Mucosa of rectum (tissue), 2 donors: ENCODE measurements at regions not wholly inside any gene's neighbourhood (a gene's known extent, or its start where the extent isn't known, plus 50 kb on each side); places are given as distances from the start of the nearest gene placed in this dataset.
A peak's percentile ranks its signal among the peaks of the same experiment; 100 is the strongest.

Experiments
- H3K27ac ChIP-seq, 2 donors: one replicate each; pipeline ENCODE4 v1.7.0; 2013; ENCODE audit warnings: inconsistent platforms in 2 of 2, low read depth in 2 of 2, low read length in 2 of 2
- H3K27me3 ChIP-seq, 2 donors: one replicate each; pipeline ENCODE4 v1.7.0; 2013; ENCODE audit warnings: low read length in 2 of 2; ENCODE audit not compliant: control insufficient read depth in 2 of 2, insufficient read depth in 2 of 2
- H3K36me3 ChIP-seq, 2 donors: one replicate each; pipeline ENCODE4 v1.7.0; 2013; ENCODE audit warnings: low read length in 2 of 2; ENCODE audit not compliant: control insufficient read depth in 2 of 2, insufficient read depth in 2 of 2
- H3K4me1 ChIP-seq, 2 donors: one replicate each; pipeline ENCODE4 v1.7.0; 2013; ENCODE audit warnings: low read length in 2 of 2, mild to moderate bottlenecking in 1 of 2; ENCODE audit not compliant: control insufficient read depth in 2 of 2, insufficient read depth in 2 of 2
- H3K4me3 ChIP-seq, 2 donors: one replicate each; pipeline ENCODE4 v1.7.0; 2013; ENCODE audit warnings: low read length in 2 of 2
- H3K9ac ChIP-seq, 2 donors: one replicate each; pipeline ENCODE4 v1.7.0; 2013; ENCODE audit warnings: low read length in 2 of 2, low read depth in 1 of 2, mild to moderate bottlenecking in 1 of 2
- H3K9me3 ChIP-seq, 2 donors: one replicate each; pipeline ENCODE4 v1.7.0; 2013; ENCODE audit warnings: low read length in 2 of 2; ENCODE audit not compliant: control insufficient read depth in 2 of 2
- donor health status: healthy.
- donor health status: Normal muscosa, but diverticular disease.

DNA sequence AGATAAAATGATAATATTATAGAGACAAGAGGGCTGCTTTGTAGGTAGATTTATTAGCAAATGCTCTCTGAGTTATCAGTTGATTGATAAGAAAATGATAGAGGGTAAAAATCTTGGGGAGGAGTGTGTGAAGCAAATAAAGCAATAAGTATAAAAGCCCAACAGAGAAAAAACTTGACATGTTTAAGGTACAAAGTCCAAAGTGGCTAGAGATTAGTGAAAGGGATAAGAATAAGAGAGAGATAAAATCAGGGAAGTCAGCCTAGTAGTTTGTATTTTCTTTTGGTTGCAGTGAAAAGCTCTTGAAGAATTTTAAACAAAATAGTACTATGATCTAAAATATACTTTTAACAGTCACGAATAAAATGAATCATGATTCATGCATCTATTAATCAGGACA lies 246.2 kb upstream of the LRIG3 start:
- no peak overlapping the region for H3K9ac ChIP-seq
- no peaks in the 10 kb centered on the region for H3K36me3 ChIP-seq
- no peaks in the 10 kb centered on the region for H3K27me3 ChIP-seq
- no peak overlapping the region for H3K27ac ChIP-seq
- no peaks in the 10 kb centered on the region for H3K9me3 ChIP-seq
- peak overlapping the region in 1 of 2 donors; percentile 5 for H3K4me3 ChIP-seq
- H3K4me1 ChIP-seq = peaks cover 0 to 13% of the 10 kb centered on the region in 2 donors

DNA sequence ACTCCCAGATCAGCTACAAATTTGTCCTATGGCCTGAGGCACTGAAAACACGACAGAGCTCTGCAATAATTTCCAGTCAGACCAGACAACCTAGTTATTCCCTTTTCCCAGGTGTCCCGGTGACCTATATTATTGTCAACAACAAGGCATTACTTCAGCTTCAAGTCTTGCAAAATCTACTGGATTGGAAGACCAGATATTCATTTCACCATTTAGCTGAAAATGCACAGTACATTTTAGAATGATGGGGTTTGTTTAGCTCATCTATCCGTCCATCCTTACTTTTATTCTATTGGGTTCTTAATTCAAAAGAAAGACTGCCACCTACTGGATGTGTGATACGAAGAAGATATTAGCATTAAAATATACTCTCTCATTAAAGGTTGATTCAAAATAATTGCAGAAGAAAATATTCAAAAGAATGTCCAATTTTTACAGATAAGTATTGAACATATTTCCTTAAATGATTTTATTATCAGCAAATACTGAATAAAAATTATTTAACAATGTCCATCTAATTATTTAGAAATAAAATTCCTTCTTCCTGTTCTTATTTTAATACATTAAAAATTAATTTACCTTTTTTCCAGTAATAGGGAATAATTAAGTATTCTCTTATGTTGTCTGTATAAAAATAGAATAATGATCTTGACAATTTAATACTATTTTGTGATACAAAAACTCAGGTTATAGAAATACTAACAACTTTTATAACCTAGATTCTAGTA lies 244.9 kb upstream of the LRIG3 start:
- H3K4me3 ChIP-seq = no peak overlapping the region
- peaks cover 0 to 13% of the 10 kb centered on the region in 2 donors for H3K4me1 ChIP-seq
- no peaks in the 10 kb centered on the region for H3K9me3 ChIP-seq

DNA sequence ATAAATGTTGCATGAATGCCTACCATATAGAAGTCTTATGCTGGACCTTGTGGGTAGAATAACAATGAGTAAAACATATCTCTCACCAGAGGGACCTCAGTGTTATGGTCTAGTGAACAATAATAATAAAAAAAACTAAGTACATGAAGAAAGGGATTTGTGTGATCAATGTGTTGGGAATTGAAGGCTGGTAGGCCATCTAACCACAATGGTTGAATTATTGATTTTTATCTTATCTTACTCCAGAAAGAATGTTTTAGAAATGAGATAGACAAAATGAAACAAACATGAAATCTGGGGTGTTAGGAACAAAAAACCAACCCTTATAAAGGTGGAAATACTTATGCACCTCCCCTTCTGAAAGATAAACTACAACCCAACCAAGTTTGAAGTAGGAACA lies 243.9 kb upstream of the LRIG3 start:
- Histone ChIP-seq H3K27me3 (no peaks in the 10 kb centered on the region), H3K4me1 (peaks cover 0 to 13% of the 10 kb centered on the region in 2 donors), H3K9ac (no peak overlapping the region), H3K36me3 (no peaks in the 10 kb centered on the region), H3K9me3 (no peaks in the 10 kb centered on the region), H3K4me3 (no peak overlapping the region), H3K27ac (no peak overlapping the region)

More for the DNA sequence above, 244.9 kb upstream of the LRIG3 start:
- no peaks in the 10 kb centered on the region for H3K36me3 ChIP-seq
- H3K9ac ChIP-seq = no peak overlapping the region
- no peak overlapping the region for H3K27ac ChIP-seq
- H3K27me3 ChIP-seq = no peaks in the 10 kb centered on the region

- H3K9me3 ChIP-seq = no peaks in the 10 kb centered on the region
- no peaks in the 10 kb centered on the region for H3K36me3 ChIP-seq
- H3K4me1 ChIP-seq = no peaks in the 10 kb centered on the region
- H3K27me3 ChIP-seq = no peaks in the 10 kb centered on the region
- no peak overlapping the region for H3K27ac ChIP-seq
- H3K9ac ChIP-seq = no peak overlapping the region
- no peak overlapping the region for H3K4me3 ChIP-seq
Observed at GRCh38 chr12:59158681-59159080, 238.4 kb upstream of the LRIG3 start.

- H3K4me3 ChIP-seq = no peak overlapping the region
- H3K9ac ChIP-seq = no peak overlapping the region
- H3K27me3 ChIP-seq = no peaks in the 10 kb centered on the region
- H3K9me3 ChIP-seq = no peaks in the 10 kb centered on the region
- no peaks in the 10 kb centered on the region for H3K36me3 ChIP-seq
- H3K4me1 ChIP-seq = no peaks in the 10 kb centered on the region
- H3K27ac ChIP-seq = no peak overlapping the region
Observed at GRCh38 chr12:59158066-59158465, 237.8 kb upstream of the LRIG3 start.

DNA sequence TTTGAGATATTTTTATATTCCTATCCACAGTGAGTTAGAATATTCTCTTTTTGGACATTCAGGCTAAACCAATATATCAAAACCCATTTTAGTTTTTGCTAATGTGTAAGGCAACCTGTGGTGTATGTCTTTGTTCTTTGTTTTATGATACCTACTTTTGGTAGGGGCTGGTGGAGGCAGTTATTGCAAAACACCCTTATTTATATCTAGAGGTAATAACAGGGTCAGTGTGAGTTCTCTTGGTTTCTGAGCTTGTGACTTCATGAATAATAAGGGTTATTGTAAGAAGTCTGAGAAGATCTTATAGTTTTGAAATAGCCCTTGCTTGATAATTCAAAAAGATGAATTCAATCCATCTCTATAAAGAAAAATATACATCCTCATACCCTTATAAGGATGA lies 235.1 kb upstream of the LRIG3 start:
- Histone ChIP-seq H3K9ac (no peak overlapping the region), H3K4me3 (no peak overlapping the region), H3K36me3 (no peaks in the 10 kb centered on the region), H3K27me3 (no peaks in the 10 kb centered on the region), H3K27ac (no peak overlapping the region), H3K4me1 (no peaks in the 10 kb centered on the region), H3K9me3 (no peaks in the 10 kb centered on the region)

DNA sequence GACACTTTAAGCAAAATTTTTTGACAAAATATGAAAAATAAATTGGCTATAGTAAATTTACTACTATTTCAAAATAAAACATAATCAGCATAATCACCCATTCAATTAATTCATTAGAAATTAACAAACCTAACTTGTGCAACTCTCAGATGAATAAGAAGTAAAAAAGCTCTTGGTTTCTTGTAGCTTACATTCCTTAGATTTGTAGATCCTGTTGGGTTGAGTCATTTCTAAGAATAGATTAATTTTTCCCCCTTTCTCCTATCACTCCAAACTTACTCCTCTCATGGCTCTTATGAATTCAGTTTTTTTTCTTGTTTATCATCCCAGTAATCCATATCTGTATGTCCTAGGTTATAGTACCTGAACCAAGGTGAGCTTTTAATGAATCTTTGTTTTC lies 230.9 kb upstream of the LRIG3 start:
- Histone ChIP-seq H3K27me3 (no peaks in the 10 kb centered on the region), H3K4me1 (no peaks in the 10 kb centered on the region), H3K9me3 (no peaks in the 10 kb centered on the region), H3K27ac (no peak overlapping the region), H3K9ac (no peak overlapping the region), H3K4me3 (no peak overlapping the region), H3K36me3 (no peaks in the 10 kb centered on the region)

- no peaks in the 10 kb centered on the region for H3K4me1 ChIP-seq
- no peak overlapping the region for H3K4me3 ChIP-seq
- no peaks in the 10 kb centered on the region for H3K27me3 ChIP-seq
- H3K9ac ChIP-seq = no peak overlapping the region
- no peak overlapping the region for H3K27ac ChIP-seq
- no peaks in the 10 kb centered on the region for H3K9me3 ChIP-seq
- H3K36me3 ChIP-seq = no peaks in the 10 kb centered on the region
Observed at GRCh38 chr12:59149995-59150642, 229.8 kb upstream of the LRIG3 start.

GRCh38 chr12:59147791-59148190 lies 227.5 kb upstream of the LRIG3 start:
- no peaks in the 10 kb centered on the region for H3K4me1 ChIP-seq
- no peaks in the 10 kb centered on the region for H3K9me3 ChIP-seq
- no peak overlapping the region for H3K9ac ChIP-seq
- H3K4me3 ChIP-seq = no peak overlapping the region
- H3K27ac ChIP-seq = no peak overlapping the region
- no peaks in the 10 kb centered on the region for H3K36me3 ChIP-seq
- H3K27me3 ChIP-seq = no peaks in the 10 kb centered on the region

DNA sequence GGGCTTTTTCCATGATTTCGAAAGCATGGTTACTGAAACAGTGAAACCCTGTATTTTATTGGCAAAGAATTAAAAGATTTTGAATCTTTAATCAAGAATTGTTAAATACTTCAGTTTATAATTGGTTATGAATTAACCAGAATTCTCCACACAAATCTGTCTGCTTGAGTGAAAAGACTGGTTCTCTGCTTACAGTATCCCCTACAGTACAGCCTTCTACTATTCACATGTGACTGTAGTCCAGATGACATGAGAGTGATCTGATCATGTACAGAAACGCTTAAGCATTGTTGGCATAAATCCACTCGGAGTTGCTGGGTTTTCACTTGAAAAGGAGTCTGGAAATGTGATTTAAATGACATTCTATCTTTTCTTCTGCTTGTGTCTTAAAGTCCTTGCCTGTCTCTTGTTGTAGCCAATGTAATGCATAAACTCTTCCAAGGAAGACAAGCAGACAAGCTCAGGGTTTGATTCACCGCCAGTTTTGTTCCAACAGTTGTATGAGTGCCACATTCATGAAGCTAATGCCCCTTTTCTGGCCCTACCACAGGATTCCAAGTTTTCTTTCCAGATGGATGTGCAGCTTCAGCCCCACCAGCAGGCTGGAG lies 222.0 kb upstream of the LRIG3 start:
- Histone ChIP-seq H3K27me3 (no peaks in the 10 kb centered on the region), H3K4me3 (no peak overlapping the region), H3K9ac (no peak overlapping the region), H3K9me3 (no peaks in the 10 kb centered on the region), H3K27ac (no peak overlapping the region), H3K36me3 (no peaks in the 10 kb centered on the region), H3K4me1 (no peaks in the 10 kb centered on the region)
